ENCODE measurements at regions not wholly inside any gene's neighbourhood (a gene's known extent, or its start where the extent isn't known, plus 50 kb on each side); places are given as distances from the start of the nearest gene placed in this dataset.
"Not testable (repeated sequence)": the region's sequence is repeated elsewhere in the genome, so short reads cannot be mapped to it uniquely, and the experiment has no call there.

GRCh38 chr2:36002941-36003340 lies 352.6 kb upstream of the CRIM1 start:
- in situ Hi-C loops (cut with HindIII; ENCODE audit: low pct_ligation_motif_present, low pct_unique_long_range_greater_than_20kb, low sequenced_read_pairs): no loop called here
- no peak for DNase-seq

- in situ Hi-C loops (cut with HindIII; ENCODE audit: low pct_ligation_motif_present, low pct_unique_long_range_greater_than_20kb, low sequenced_read_pairs): no loop called here
- no peak for DNase-seq
Measured at GRCh38 chr2:35997488-35997887, 358.1 kb upstream of the CRIM1 start.

GRCh38 chr2:35989503-35989902 lies 366.1 kb upstream of the CRIM1 start:
- no peak for DNase-seq
- in situ Hi-C loops (cut with HindIII; ENCODE audit: low pct_ligation_motif_present, low pct_unique_long_range_greater_than_20kb, low sequenced_read_pairs): no loop called here

GRCh38 chr2:35989040-35989439 lies 366.5 kb upstream of the CRIM1 start:
- DNase-seq: no peak
- in situ Hi-C loops (cut with HindIII; ENCODE audit: low pct_ligation_motif_present, low pct_unique_long_range_greater_than_20kb, low sequenced_read_pairs): no loop called here

- DNase-seq: no peak
- in situ Hi-C loops (cut with HindIII; ENCODE audit: low pct_ligation_motif_present, low pct_unique_long_range_greater_than_20kb, low sequenced_read_pairs): no loop called here
Measured at GRCh38 chr2:35986871-35987270, 368.7 kb upstream of the CRIM1 start.

- peak; percentile 24 for DNase-seq
- in situ Hi-C loops (cut with HindIII; ENCODE audit: low pct_ligation_motif_present, low pct_unique_long_range_greater_than_20kb, low sequenced_read_pairs): no loop called here
Measured at GRCh38 chr2:35978218-35978617, 377.4 kb upstream of the CRIM1 start.

- in situ Hi-C loops (cut with HindIII; ENCODE audit: low pct_ligation_motif_present, low pct_unique_long_range_greater_than_20kb, low sequenced_read_pairs): no loop called here
- no peak for DNase-seq
Measured at GRCh38 chr2:35976611-35977010, 379.0 kb upstream of the CRIM1 start.

GRCh38 chr2:35973737-35974132 lies 381.8 kb upstream of the CRIM1 start:
- DNase-seq: no peak
- in situ Hi-C loops (cut with HindIII; ENCODE audit: low pct_ligation_motif_present, low pct_unique_long_range_greater_than_20kb, low sequenced_read_pairs): no loop called here

GRCh38 chr2:35973132-35973736 lies 382.3 kb upstream of the CRIM1 start:
- in situ Hi-C loops (cut with HindIII; ENCODE audit: low pct_ligation_motif_present, low pct_unique_long_range_greater_than_20kb, low sequenced_read_pairs): no loop called here
- peak; percentile 65 for DNase-seq

GRCh38 chr2:35963824-35964223 lies 391.8 kb upstream of the CRIM1 start:
- in situ Hi-C loops (cut with HindIII; ENCODE audit: low pct_ligation_motif_present, low pct_unique_long_range_greater_than_20kb, low sequenced_read_pairs): no loop called here
- DNase-seq: no peak

- no peak for DNase-seq
- in situ Hi-C loops (cut with HindIII; ENCODE audit: low pct_ligation_motif_present, low pct_unique_long_range_greater_than_20kb, low sequenced_read_pairs): no loop called here
Measured at GRCh38 chr2:35963357-35963756, 392.2 kb upstream of the CRIM1 start.

- in situ Hi-C loops (cut with HindIII; ENCODE audit: low pct_ligation_motif_present, low pct_unique_long_range_greater_than_20kb, low sequenced_read_pairs): no loop called here
Measured at GRCh38 chr2:35962585-35963146, 392.9 kb upstream of the CRIM1 start.

GRCh38 chr2:35960596-35960995 lies 395.0 kb upstream of the CRIM1 start:
- in situ Hi-C loops (cut with HindIII; ENCODE audit: low pct_ligation_motif_present, low pct_unique_long_range_greater_than_20kb, low sequenced_read_pairs): no loop called here
- no peak for DNase-seq

More at GRCh38 chr2:35962585-35963146, 392.9 kb upstream of the CRIM1 start:
- DNase-seq: no peak

- DNase-seq; in situ Hi-C loops (cut with HindIII; ENCODE audit: low pct_ligation_motif_present, low pct_unique_long_range_greater_than_20kb, low sequenced_read_pairs): not testable (repeated sequence)
Measured at GRCh38 chr2:35957053-35957452, 398.5 kb upstream of the CRIM1 start.

- DNase-seq: no peak
- in situ Hi-C loops (cut with HindIII; ENCODE audit: low pct_ligation_motif_present, low pct_unique_long_range_greater_than_20kb, low sequenced_read_pairs): no loop called here
Measured at GRCh38 chr2:35946478-35946877, 409.1 kb upstream of the CRIM1 start.

- in situ Hi-C loops (cut with HindIII; ENCODE audit: low pct_ligation_motif_present, low pct_unique_long_range_greater_than_20kb, low sequenced_read_pairs): no loop called here
- DNase-seq: no peak
Measured at GRCh38 chr2:35938838-35939237, 416.7 kb upstream of the CRIM1 start.

- in situ Hi-C loops (cut with HindIII; ENCODE audit: low pct_ligation_motif_present, low pct_unique_long_range_greater_than_20kb, low sequenced_read_pairs): no loop called here
- DNase-seq: no peak
Measured at GRCh38 chr2:35933031-35933430, 422.5 kb upstream of the CRIM1 start.

- DNase-seq: no peak
- in situ Hi-C loops (cut with HindIII; ENCODE audit: low pct_ligation_motif_present, low pct_unique_long_range_greater_than_20kb, low sequenced_read_pairs): no loop called here
Measured at GRCh38 chr2:35932276-35932963, 423.2 kb upstream of the CRIM1 start.

- DNase-seq: no peak
- in situ Hi-C loops (cut with HindIII; ENCODE audit: low pct_ligation_motif_present, low pct_unique_long_range_greater_than_20kb, low sequenced_read_pairs): no loop called here
Measured at GRCh38 chr2:35931626-35932025, 424.0 kb upstream of the CRIM1 start.

GRCh38 chr2:35931115-35931514 lies 424.5 kb upstream of the CRIM1 start:
- no peak for DNase-seq
- in situ Hi-C loops (cut with HindIII; ENCODE audit: low pct_ligation_motif_present, low pct_unique_long_range_greater_than_20kb, low sequenced_read_pairs): no loop called here
